Renal cortical epithelial cell (primary cell): ENCODE measurements at regions not wholly inside any gene's neighbourhood (a gene's known extent, or its start where the extent isn't known, plus 50 kb on each side); places are given as distances from the start of the nearest gene placed in this dataset.
"Not testable (repeated sequence)": the region's sequence is repeated elsewhere in the genome, so short reads cannot be mapped to it uniquely, and the experiment has no call there.

ENCODE experiments used
- DNase-seq: peaks from one replicate; pipeline ENCODE4 v3.0.0-alpha.2; 2011; ENCODE audit warnings: low read depth

DNA sequence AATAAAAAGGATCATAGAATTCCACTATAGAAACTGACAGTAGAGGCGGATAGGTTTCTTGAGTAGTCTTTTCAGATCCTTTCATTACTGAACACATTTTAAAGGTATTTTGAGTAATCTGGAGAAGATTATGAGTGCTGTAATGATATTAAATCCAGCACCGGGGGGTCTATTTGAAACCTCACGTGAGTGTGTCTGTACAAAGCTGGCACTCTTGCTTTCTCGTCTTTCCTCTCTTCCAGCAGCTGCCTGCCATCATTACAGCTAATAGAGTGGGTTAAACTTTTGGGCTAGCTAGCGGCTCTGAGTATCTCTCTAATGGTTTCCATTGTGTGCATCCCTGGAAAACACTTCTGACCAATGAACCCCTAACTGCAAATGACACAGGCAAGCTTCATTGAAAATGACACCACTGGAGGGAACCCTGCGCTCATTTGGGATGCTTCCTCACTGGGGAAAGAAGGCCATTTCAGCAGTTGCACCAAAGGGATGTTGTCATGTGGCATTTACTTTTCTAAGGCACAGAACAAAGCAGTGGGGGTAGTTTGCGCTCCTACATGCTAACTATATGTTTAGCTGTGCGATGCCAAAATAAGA, 101.0 kb downstream of the HRH4 start:
- no peak for DNase-seq

DNA sequence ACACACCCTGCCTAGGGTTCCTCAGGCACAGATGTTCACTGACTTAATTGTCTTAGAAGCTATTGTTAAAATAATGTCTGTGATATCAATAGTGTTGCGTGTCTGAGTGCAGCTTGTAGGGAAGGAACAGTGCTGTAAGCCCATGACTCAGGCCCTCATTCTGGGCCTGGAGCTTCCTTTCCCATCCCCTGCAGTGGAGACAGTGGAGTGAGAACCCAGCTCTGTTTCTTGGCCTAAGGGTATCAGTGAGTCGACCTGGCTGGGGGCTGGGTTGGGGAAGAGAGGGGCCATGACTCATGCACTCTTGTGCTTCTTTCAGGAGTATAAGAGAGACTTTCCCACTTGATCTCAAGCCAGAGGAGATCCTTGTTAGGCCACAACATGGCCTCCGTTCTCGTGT, 106.8 kb downstream of the HRH4 start:
- DNase-seq: peak; percentile 50

DNA sequence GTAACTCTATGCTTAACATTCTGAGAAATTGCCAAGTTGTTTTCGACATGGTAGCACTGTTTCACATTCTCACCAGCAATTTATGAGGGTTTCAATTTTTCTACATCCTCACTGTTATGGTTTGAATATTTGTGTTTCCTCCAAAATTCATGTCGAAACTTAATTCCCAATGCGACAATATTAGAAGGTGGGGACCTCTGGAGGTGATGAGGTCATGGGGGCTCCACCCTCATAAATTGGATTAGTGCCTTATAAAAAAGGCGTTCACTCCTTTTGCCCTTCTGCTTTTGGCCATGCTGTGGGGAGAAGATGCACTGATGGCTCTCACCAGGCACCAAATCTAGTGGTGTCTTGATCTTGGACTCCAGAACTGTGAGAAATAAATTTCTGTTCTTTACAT, 110.3 kb downstream of the HRH4 start:
- no peak for DNase-seq

DNA sequence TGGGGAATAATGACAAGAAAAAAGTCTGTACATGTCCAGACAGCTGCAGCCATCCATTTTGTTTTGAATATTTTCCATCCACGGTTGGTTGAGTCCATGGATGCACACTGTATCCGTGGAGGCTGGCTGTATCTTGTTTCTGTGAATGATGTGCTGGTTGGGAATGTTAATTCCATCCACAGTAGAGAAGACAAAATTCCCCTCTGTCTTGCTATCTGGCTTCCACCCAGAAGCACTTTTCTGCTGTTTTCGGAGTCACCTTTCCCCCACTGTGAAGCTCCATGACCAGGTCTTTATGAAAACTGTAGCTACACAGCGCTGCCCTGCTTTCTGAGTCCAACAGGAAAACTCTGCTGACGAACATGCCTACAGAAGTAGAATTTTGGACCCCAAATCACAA, 122.3 kb downstream of the HRH4 start:
- no peak for DNase-seq

DNA sequence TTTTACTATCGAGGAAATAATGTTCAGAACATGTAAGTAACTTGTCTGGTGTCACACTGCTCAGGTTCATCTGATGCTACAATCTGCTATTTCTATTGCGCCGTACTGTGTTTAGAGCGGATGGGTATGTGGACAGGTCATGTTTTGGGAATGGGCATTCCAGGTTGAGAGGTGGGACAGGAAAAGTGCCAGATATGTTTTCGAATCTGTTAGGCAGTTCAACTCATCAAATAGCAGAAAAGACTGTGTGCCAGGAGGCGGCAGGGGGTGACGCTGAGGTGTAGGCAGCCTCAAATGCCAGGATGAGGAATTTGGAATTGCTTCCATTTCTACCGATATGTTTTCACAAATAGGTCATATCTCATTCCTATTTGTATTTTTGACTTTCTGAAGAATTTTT, 123.8 kb downstream of the HRH4 start:
- DNase-seq: no peak

DNA sequence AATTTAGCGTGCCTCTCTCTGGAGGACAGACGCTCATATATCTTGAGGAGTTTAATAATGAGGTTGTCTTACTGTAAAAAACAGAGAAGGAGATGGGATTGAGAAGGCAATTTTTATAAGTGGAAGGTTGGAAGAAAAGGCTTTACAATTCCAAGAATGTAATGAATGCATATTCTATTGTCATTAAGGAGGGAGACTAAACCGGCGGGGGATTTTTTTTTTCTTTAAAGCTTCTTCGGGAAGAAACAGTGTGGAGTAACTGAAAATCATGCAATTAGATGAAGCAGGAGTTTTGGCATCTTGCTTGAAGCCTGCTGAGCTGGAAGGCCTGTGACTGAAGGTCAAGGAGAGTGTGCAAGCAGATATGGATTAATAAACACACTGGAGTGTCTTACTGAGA, 124.4 kb downstream of the HRH4 start:
- DNase-seq: no peak

DNA sequence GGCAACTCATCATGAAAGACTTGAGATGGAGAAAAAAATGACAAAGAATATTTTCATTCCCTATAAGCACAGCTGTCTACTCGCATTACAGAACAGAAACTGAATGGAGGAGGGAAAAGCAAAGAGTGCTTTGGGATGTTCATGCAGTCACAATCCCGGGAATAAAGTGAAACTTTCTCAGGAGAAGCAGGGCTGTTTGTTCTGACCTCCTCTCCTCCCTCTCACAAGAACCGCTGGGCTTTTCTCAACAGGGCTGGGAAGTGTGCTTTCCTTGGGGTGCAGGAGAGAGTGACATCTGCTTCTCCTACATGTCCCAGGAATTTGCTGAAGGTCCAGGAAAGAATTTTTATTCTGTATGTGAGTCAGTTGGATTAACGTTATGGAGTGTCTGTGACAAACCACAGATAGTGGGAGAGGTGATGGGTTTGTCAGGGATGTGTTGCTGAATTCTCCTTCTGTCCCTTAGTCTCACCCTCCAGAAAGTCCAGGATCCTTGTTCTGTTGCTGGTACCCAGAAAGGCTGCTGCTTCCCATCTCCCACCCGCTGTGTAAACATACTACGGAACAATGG, 125.6 kb downstream of the HRH4 start:
- DNase-seq: no peak

DNA sequence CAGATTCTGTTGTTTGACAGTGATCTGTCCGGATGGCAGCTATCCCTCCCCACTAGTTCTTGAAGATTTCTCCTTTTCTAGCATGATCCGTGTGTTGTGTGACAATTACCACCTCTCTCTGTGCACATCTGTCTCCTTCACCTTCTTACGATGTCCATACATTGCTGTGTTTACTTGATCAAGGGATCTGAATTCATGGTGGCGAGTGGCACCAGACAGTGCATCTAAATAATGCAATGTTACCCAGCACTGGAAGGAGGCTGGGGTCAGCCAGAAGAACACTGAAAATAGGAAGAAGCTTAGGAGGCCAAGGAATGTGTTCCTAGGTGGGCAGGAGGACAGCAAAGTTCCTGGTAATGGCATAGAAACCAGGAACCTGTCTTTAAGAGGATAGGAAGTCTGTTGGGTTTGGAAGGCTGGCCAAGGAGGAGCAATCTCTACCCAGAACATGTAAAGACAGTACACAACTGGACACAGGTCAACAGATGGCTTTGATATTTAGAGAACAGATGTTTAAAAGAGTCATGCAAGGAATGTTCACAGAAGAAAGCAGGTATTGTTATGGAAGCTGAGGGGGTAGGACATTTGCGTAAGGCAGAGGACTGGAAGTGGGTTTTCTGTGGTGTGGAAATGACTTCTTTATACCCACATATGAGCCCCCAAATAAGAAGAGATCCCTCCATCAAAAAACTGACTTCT, 126.4 kb downstream of the HRH4 start:
- DNase-seq: no peak

DNA sequence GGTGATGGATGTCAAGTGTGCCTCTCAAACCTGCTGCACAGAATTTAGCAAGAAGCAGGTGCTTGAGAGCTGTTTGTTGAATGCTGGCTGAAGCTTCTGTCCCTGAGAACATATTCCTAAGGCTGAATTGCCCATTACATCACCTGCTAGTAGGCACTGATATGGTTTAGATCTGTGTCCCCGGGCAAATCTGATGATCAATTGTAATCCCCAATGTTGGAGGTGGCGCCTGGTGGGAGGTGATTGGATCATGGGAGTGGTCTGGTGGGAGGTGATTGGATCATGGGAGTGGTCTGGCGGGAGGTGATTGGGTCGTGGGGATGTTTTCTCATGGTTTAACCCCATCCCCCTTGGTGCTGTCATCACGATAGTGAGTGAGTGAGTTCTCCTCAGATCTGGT, 128.0 kb downstream of the HRH4 start:
- no peak for DNase-seq

DNA sequence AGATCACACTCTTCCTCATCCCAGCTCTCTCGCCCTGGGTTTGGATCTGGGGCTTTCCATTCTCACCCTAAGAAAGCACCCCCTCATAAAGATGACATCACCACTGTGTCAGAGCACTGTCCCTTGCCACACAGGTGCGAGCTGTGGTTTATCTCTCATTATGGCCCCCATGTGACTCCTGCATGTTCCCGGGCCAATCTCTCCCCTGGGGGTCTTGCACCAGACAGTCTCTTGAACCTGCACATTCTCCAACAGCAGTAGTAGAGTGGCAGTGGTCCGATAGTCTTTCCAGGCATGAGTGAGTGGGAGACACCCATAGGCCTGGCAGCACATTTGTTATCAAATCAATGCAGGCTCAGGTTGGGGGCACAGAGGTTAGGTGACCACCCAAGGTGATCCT, 130.5 kb downstream of the HRH4 start:
- no peak for DNase-seq

DNA sequence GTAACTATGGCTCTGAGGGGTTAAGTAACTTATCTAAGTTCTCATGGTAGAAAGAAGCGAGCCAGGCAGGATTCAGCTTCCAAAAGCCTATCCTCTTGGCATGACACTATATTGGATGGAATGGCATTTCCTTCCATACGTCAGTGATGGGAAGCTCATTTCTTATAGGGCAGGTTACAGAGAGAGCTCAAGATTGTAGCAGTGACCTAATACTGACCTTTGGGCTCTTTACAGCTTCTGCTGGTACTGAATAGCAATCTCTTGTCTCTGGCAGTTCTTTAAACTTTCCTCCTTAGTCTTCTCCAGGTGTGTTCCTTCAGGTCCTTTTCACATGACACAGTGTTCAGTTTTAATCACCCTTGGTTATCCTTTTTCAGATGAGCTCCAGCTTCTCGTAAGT, 133.0 kb downstream of the HRH4 start:
- no peak for DNase-seq

DNA sequence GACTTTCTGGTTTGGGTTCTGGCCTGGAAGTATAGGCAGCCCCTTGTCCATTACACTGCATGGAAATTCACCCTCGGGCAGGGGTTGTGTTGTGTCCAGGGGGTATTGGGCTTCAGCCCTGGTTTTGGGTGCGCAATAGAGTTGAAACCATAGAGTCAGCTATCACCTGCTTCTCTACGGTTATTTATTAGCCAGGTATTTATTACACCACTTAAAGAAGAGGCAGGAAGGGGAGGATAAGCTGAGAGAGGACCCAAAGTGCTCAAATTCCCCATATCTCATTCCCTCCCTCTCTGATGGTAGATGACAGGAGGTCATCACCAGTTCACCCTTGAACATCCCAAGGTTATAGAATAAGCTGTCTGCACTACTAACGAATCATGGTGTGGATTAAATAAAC, 133.4 kb downstream of the HRH4 start:
- no peak for DNase-seq

DNA sequence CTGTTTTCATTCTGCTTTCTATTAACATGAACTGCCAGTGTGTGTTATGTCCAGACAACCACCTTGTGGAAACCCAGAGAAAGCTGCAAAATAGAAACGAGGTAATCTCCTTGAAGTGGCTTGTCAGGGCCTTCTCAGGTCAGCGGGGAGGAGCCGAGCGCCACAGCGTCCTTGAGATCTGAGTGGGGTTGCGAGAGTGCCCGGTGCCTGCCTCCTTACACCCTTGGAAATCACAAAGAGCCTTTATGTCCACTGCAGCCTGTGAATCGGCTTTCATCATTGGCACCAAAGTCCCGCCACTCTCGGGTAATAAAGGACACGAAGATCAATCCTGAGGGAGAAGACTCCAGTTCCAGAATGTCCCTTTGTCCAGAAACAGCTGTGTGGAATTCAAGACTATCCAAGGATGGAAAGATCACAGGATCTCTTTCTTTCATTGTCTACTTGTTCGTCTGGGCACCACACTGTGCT, 135.2 kb downstream of the HRH4 start:
- no peak for DNase-seq

DNA sequence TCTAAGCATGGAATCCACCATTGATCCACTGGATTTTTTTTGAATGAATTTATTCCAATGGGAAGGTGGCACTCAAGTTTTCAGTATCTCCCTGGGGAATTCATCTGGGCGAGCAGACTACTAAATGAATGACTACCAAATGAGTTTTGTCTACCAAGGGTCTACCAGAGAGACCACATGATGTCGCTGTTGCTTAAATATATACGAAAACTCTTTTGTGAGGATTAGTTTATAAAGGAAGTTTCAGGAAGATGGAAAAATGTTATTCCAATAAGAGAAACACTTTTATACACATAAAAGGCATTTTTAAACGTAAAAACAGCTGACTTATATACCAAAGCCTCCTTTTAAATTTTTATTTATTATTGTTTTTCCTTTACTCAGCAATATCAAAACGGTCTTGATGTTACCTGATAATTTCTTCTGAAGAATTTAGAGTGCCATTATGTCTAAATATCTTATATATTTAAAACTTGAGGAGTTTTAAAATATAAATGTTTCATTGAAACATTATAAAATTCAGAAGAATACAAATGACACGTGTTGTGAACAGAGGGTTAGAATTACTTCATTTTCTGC, 139.7 kb downstream of the HRH4 start:
- DNase-seq: peak; percentile 49

DNA sequence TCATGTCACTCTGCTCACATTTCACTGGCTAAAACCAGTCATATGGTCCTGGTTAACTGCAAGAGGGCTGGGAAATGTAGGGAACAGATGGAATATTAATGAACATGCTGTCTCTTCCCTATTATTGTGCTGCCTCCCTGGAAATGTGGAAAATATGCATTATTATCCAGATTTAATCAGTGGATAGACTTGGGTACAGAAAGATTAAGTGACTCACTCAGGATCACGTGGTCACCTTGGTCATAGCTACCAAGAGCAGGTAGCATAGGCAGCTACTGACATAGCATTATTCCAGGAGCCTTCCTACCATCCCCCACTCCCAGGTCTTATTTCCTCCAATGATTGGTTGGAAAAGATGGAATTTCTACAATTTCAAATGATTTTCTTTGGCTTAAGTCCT, 141.1 kb downstream of the HRH4 start:
- DNase-seq: peak; percentile 9

DNA sequence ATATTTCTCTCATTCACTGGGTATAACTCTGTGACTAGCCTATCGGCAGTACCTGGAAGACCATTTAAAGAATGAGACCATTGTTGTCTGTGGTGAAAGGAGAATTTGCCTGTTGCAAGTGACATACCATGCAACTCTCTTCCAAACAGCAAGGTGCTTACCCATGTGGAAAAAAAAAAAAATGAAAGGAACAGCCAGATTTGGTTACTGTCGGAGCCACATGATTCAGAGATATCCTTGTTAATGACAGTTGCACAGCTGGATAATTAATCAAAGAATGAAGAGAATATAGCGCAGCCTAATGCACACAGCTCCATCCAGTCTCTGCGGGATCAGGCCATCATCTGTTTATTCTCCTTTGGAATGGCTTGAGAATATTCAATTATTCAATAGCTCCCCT, 141.8 kb downstream of the HRH4 start:
- peak; percentile 54 for DNase-seq

DNA sequence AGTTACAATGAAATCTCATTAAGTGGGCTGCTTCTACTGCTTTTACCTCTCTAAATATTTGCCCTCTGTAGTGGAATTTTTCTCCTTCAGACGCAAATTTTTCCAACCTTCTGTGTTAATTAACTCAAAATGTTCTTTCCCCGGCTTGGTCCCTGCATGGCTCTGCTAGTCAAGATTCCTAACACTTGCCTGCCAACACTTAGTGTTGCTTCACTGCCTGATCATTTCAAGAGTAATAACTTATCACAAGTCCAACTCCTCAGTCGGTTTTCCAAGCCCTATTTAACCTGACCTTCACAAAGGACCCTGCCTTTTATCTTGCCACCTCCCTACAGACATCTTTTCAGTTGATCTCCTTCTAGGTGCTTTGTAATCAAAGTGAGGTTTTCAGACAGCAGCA, 142.7 kb downstream of the HRH4 start:
- DNase-seq: no peak

DNA sequence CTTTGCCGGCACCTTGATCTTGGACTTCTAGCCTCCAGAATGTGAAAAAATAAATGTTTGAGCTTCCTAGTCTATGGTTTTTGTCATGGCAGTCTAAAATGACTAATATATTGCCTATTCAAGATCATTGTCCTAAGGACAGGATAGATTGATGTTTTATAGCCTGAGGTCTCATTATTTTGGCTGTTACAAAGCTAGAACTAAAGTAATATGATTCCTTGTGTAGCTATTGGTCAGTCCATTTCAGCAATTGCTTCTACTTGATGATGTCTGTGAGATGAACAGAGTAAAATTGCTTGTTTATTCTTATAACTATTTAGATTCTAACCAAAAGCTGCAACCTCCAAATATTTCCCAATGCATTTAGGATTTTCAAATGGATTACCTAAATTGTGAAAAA, 145.0 kb downstream of the HRH4 start:
- no peak for DNase-seq

DNA sequence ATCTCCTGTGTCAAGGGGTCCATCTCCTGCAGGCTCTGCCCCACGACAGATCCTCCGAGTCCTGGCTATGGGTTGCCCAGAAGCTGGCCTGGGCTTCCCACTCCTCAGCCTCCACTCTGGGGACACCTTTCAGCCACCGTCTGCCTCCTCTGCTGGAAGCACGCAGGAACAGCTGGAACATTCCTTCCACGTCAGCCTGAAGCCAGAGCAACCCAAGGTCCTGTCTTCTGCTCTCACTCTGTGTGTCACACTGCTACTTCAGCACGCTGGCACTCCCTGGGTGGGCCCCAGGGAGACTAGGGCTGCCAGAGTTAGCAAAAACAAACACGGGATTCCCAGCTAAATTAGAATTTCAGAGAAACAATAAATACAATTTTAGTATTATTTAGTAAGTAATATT, 148.8 kb downstream of the HRH4 start:
- no peak for DNase-seq

DNA sequence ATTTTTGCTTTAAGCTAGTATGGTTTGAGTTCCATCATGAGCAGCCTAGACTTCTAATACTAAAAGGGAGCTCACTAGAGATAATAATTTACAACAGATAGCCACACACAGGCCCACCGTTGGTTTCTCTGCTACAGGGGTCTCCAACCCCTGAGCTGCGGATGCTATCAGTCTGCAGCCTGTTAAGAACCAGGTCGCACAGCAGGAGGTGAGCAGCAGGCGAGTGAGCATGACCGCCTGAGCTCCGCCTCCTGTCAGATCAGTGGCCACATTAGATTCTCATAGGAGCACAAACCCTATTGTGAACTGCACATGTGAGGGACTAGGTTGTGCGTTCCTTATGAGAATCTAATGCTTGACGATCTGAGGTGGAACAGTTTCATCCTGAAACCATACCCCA, 150.6 kb downstream of the HRH4 start:
- no peak for DNase-seq

DNA sequence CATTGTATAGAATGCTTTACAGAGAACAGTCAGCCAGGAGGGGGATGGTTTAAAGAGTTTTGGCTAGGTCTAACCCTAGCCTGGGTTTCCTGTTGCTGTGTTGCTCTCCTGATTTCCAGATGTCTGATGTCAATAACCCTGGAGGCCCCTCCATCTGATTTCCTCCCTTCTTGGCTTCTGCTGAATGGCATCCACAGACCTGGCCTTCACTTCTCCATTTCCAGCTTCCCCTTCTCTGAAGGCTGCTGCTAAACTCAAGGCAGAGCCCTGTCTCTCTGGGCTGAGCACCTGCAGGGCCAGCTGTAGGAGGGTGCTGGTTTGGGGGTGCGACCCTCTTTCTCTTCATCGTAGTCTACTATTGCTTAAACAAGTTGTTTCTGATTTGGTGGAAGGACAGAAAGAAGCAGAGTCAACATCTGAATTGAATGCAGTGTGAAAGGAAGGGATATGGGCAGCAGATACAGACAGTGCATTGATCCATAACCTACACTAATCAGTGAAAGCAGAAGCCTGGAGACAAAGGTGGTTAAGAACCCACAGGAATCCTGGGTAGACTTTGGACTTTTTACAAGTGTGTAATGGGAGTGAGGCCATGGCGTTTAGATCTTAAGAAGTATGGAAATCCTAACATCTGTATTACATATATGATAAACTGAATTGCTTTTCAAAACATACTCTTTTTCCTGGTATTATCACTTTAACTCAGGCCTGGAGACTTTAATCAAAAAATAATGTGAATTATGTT, 153.6 kb downstream of the HRH4 start:
- DNase-seq: peak; percentile 64

DNA sequence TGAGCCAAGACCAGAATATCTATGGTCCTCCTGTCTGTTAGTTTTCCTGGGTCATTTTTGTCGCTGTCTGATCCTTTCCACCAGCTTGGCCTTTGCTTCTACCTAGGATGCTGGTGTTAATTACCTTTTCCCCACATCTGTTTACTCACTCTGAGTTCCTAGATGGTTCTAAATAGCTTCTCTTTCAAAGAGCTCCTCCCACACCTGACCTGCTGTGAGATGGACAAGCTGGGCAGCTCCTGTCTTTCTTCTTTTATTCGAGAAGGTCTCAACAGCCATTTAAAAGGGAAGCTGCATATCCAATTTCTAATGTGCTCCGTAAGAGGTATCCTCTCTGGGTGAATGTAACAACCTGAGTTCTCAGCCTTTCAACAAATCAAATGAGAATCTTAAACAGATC, 156.2 kb downstream of the HRH4 start:
- DNase-seq: no peak

DNA sequence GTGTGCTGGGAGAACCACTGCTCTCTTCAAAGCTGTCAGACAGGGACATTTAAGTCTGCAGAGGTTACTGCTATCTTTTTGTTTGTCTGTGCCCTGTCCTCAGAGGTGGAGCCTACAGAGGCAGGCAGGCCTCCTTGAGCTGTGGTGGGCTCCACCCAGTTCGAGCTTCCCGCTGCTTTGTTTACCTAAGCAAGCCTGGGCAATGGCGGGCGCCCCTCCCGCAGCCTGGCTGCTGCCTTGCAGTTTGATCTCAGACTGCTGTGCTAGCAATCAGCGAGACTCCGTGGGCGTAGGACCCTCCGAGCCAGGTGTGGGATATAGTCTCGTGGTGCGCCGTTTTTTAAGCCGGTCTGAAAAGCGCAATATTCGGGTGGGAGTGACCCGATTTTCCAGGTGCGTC, 164.0 kb downstream of the HRH4 start:
- DNase-seq: not testable (repeated sequence)
